Type B pancreatic cell (in vitro differentiated cells): ENCODE measurements at regions not wholly inside any gene's neighbourhood (a gene's known extent, or its start where the extent isn't known, plus 50 kb on each side); places are given as distances from the start of the nearest gene placed in this dataset.

ENCODE experiments used
- DNase-seq: peaks from one replicate; pipeline ENCODE4 v3.0.0; 2021; ENCODE audit warnings: mixed read lengths; ENCODE audit not compliant: unreplicated experiment; ENCODE audit errors: extremely low spot score
- H3K27ac Mint-ChIP-seq: 2 replicates; pipeline ENCODE4 v1.8.0; 2021; ENCODE audit warnings: mild to moderate bottlenecking, mixed read lengths
- H3K27me3 Mint-ChIP-seq: 2 replicates; pipeline ENCODE4 v1.8.0; 2021; ENCODE audit warnings: mixed read lengths
- H3K36me3 Mint-ChIP-seq: 2 replicates; pipeline ENCODE4 v1.8.0; 2021; ENCODE audit warnings: mixed read lengths
- H3K4me1 Mint-ChIP-seq: one replicate; pipeline ENCODE4 v1.8.0; 2021; ENCODE audit warnings: mixed read lengths; ENCODE audit not compliant: unreplicated experiment
- H3K4me3 Mint-ChIP-seq: 2 replicates; pipeline ENCODE4 v1.8.0; 2021; ENCODE audit warnings: mild to moderate bottlenecking, mixed read lengths
- H3K9me3 Mint-ChIP-seq: 2 replicates; pipeline ENCODE4 v1.8.0; 2021; ENCODE audit warnings: mixed read lengths
- CTCF ChIP-seq: fragments of 200-600 bp; sonication (generic); conservative IDR thresholded peaks from 2 replicates; pipeline ENCODE4 v1.5.0; 2021; ENCODE audit warnings: antibody characterized with exemption, mild to moderate bottlenecking

- H3K9me3 Mint-ChIP-seq = peaks cover 14% of the 10 kb centered on the region
- peaks cover 4% of the 10 kb centered on the region for H3K36me3 Mint-ChIP-seq
- H3K27me3 Mint-ChIP-seq = peaks cover 3% of the 10 kb centered on the region
- no peak overlapping the region for H3K27ac Mint-ChIP-seq
- DNase-seq = no peak
- TF ChIP-seq CTCF = no peak
- H3K4me3 Mint-ChIP-seq = no peak overlapping the region
- H3K4me1 Mint-ChIP-seq = no peaks in the 10 kb centered on the region
These were observed 125.1 kb downstream of the ESM1 start for GRCh38 chr5:54860321-54860720.

- peaks cover 14% of the 10 kb centered on the region for H3K9me3 Mint-ChIP-seq
- no peak for TF ChIP-seq CTCF
- peaks cover 4% of the 10 kb centered on the region for H3K36me3 Mint-ChIP-seq
- no peak overlapping the region for H3K27ac Mint-ChIP-seq
- no peaks in the 10 kb centered on the region for H3K4me1 Mint-ChIP-seq
- H3K27me3 Mint-ChIP-seq = peaks cover 3% of the 10 kb centered on the region
- DNase-seq = no peak
- no peak overlapping the region for H3K4me3 Mint-ChIP-seq
These were observed 126.1 kb downstream of the ESM1 start for GRCh38 chr5:54859316-54859715.

- Mint-ChIP-seq H3K27ac (no peak overlapping the region), H3K4me3 (no peak overlapping the region), H3K4me1 (no peaks in the 10 kb centered on the region), H3K9me3 (peaks cover 13% of the 10 kb centered on the region), H3K36me3 (peaks cover 4% of the 10 kb centered on the region), H3K27me3 (peaks cover 8% of the 10 kb centered on the region)
- TF ChIP-seq CTCF = no peak
- no peak for DNase-seq
These were observed 130.4 kb downstream of the ESM1 start for GRCh38 chr5:54854883-54855581.

GRCh38 chr5:54852007-54852406 is 133.4 kb downstream of the ESM1 start:
- H3K4me3 Mint-ChIP-seq = no peak overlapping the region
- no peaks in the 10 kb centered on the region for H3K36me3 Mint-ChIP-seq
- DNase-seq = no peak
- no peaks in the 10 kb centered on the region for H3K4me1 Mint-ChIP-seq
- H3K27ac Mint-ChIP-seq = no peak overlapping the region
- H3K27me3 Mint-ChIP-seq = peaks cover 4% of the 10 kb centered on the region
- no peaks in the 10 kb centered on the region for H3K9me3 Mint-ChIP-seq
- no peak for TF ChIP-seq CTCF

GRCh38 chr5:54851449-54851848 is 133.9 kb downstream of the ESM1 start:
- no peak overlapping the region for H3K4me3 Mint-ChIP-seq
- no peak for DNase-seq
- H3K4me1 Mint-ChIP-seq = no peaks in the 10 kb centered on the region
- no peaks in the 10 kb centered on the region for H3K9me3 Mint-ChIP-seq
- no peak overlapping the region for H3K27ac Mint-ChIP-seq
- H3K27me3 Mint-ChIP-seq = peaks cover 4% of the 10 kb centered on the region
- TF ChIP-seq CTCF = no peak
- H3K36me3 Mint-ChIP-seq = no peaks in the 10 kb centered on the region
